HEK293T (cell line): ENCODE measurements at regions not wholly inside any gene's neighbourhood (a gene's known extent, or its start where the extent isn't known, plus 50 kb on each side); places are given as distances from the start of the nearest gene placed in this dataset.

Source experiments
- ARNT ChIP-seq: fragments of 450-650 bp; IDR thresholded peaks from 2 replicates; pipeline ENCODE4 v1.6.1; 2017; ENCODE audit warnings: mild to moderate bottlenecking
- FOXM1 ChIP-seq: fragments of 450-650 bp; IDR thresholded peaks from 2 replicates; pipeline ENCODE4 v1.6.1; 2017; ENCODE audit warnings: mild to moderate bottlenecking, borderline replicate concordance
- L3MBTL2 ChIP-seq: fragments of 450-650 bp; conservative IDR thresholded peaks from 2 replicates; pipeline ENCODE4 v1.6.1; 2016; ENCODE audit warnings: mild to moderate bottlenecking
- SP1 ChIP-seq: fragments of 450-650 bp; IDR thresholded peaks from 2 replicates; pipeline ENCODE4 v1.6.1; 2017

DNA sequence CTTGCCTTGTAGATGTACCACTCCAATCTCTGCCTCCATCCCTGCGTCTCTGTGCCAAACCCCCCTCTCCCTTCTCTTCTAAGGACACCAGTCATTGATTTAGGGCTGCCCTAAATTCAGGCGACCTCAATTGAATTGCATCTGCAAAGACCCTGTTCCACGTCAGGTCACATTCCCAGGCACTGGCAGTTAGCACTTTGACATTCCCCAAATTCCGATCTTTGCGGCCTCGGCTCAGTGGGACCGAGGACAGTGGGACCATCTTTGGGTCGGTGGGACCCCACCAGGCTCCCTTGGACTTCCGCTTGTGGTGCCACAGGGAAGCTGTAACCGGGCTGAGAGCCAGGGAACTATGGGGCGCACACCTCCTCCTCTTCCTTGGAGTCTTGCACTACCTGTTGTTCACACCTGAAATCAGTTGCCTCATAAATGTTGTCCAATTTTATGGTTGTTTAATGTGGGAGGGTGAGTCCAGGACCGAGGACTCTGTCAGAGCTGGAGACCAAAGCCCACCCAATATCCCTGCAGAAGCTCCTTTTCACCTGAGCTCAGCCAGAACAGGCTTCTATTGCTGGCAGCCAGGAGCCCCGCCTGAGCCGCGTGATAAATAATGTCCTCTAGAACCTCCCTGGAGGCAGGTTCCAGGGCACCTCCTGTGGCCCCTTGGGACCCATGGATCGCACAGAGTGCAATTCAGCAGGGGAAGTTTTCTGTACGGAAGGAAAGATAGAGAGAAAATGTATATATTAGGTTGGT, 271.6 kb downstream of the EIPR1 start:
- TF ChIP-seq L3MBTL2 = no peak
- TF ChIP-seq SP1 = no peak
- TF ChIP-seq FOXM1 = no peak
- no peak for TF ChIP-seq ARNT
